Mesothelial cell of epicardium (in vitro differentiated cells): ENCODE measurements at regions not wholly inside any gene's neighbourhood (a gene's known extent, or its start where the extent isn't known, plus 50 kb on each side); places are given as distances from the start of the nearest gene placed in this dataset.

Source experiments
- DNase-seq, 2 experiments: peaks; one replicate each; pipeline ENCODE4 v3.0.0; 2021; ENCODE audit warnings: low spot score in 2 of 2; ENCODE audit not compliant: unreplicated experiment in 2 of 2
- H3K27ac Mint-ChIP-seq: 2 replicates; pipeline ENCODE4 v1.8.0; 2021; ENCODE audit warnings: mixed read lengths
- H3K27me3 Mint-ChIP-seq: 2 replicates; pipeline ENCODE4 v1.8.0; 2021; ENCODE audit warnings: low read depth, mixed read lengths
- H3K36me3 Mint-ChIP-seq: 2 replicates; pipeline ENCODE4 v1.8.0; 2021; ENCODE audit warnings: mixed read lengths
- H3K4me1 Mint-ChIP-seq: 2 replicates; pipeline ENCODE4 v1.8.0; 2021; ENCODE audit warnings: mixed read lengths
- H3K4me3 Mint-ChIP-seq: 2 replicates; pipeline ENCODE4 v1.8.0; 2021; ENCODE audit warnings: mild to moderate bottlenecking, moderate library complexity, mixed read lengths
- H3K9me3 Mint-ChIP-seq: 2 replicates; pipeline ENCODE4 v1.8.0; 2021; ENCODE audit warnings: mixed read lengths
- TF ChIP-seq, protein P1 (sequence below): fragments of 200-600 bp; sonication (generic); IDR thresholded peaks from one replicate; pipeline ENCODE4 v1.5.0; 2021; ENCODE audit warnings: antibody characterized with exemption; ENCODE audit not compliant: unreplicated experiment

DNA sequence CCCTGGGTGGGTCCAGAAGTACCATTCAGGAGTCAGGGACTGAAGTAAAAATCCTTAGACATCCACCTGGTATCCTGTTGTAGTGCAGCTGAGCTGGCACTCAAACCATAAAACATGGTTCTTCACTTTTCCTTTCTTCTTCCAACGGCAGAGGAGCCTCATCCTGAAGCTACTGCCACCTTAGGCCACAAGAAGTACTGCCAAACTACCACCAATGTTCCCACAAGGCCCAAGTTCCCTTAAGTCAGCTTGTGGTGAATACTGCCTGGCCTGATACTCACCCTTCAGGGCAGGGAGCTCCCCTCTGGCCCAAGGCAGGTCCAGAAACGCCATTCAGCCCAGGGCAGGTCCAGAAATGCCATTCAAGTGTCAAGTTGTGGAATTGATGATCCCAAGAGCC lies 1053.4 kb upstream of the CITED2 start:
- no peaks in the 10 kb centered on the region for H3K27me3 Mint-ChIP-seq
- no peak overlapping the region for H3K27ac Mint-ChIP-seq
- no peak overlapping the region for H3K4me3 Mint-ChIP-seq
- DNase-seq = no peak
- peaks cover 36% of the 10 kb centered on the region for H3K9me3 Mint-ChIP-seq
- peaks cover 3% of the 10 kb centered on the region for H3K36me3 Mint-ChIP-seq
- TF ChIP-seq, protein P1, sequence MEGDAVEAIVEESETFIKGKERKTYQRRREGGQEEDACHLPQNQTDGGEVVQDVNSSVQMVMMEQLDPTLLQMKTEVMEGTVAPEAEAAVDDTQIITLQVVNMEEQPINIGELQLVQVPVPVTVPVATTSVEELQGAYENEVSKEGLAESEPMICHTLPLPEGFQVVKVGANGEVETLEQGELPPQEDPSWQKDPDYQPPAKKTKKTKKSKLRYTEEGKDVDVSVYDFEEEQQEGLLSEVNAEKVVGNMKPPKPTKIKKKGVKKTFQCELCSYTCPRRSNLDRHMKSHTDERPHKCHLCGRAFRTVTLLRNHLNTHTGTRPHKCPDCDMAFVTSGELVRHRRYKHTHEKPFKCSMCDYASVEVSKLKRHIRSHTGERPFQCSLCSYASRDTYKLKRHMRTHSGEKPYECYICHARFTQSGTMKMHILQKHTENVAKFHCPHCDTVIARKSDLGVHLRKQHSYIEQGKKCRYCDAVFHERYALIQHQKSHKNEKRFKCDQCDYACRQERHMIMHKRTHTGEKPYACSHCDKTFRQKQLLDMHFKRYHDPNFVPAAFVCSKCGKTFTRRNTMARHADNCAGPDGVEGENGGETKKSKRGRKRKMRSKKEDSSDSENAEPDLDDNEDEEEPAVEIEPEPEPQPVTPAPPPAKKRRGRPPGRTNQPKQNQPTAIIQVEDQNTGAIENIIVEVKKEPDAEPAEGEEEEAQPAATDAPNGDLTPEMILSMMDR = no peak
- no peaks in the 10 kb centered on the region for H3K4me1 Mint-ChIP-seq

GRCh38 chr6:140414966-140415620 lies 1040.6 kb upstream of the CITED2 start:
- no peak for DNase-seq
- Mint-ChIP-seq H3K4me1 (peaks cover 10% of the 10 kb centered on the region), H3K27ac (no peak overlapping the region), H3K4me3 (no peak overlapping the region), H3K9me3 (peaks cover 20% of the 10 kb centered on the region), H3K36me3 (peaks cover 3% of the 10 kb centered on the region), H3K27me3 (no peaks in the 10 kb centered on the region)
- TF ChIP-seq, protein P1 = no peak

DNA sequence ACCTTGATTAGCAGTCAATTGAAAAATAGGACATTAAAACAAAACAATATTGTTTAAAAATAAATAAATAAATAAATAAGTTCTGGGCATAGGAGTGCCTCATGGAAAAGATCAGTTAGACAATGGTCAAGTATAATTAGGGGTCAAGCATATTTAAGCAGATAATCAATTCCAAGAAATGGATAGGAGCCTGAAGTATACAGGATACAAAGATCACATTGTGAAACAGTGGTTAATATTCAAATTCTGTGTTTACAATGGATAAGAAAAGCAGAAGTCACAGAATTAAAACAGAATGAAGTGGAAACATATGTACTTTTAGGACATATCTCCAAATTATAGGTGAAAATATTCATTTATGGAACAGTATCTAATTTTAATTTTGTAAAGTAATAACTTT lies 1028.6 kb upstream of the CITED2 start:
- Mint-ChIP-seq H3K4me3 (no peak overlapping the region), H3K4me1 (peaks cover 7% of the 10 kb centered on the region), H3K9me3 (peaks cover 27% of the 10 kb centered on the region), H3K27me3 (no peaks in the 10 kb centered on the region), H3K36me3 (no peaks in the 10 kb centered on the region), H3K27ac (no peak overlapping the region)
- TF ChIP-seq, protein P1 = no peak
- DNase-seq = no peak

DNA sequence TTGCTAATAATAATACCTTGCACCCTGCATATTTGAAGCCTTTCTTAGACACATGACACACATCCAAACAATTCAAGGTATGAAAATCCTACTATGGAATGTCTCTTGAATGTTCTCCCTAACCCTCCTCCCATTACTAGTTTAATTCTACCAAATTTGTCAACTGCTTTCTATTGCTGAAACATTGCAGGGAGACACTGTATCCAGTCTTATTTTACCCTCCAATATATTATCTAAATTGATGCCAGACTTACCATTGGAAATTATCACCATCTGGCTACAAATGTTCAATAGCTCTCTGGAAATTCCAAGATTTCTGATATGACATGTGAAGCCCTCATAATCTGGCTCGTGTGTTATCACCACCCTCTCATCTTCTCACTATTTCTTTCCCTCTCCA lies 1027.3 kb upstream of the CITED2 start:
- TF ChIP-seq, protein P1 = no peak
- peaks cover 15% of the 10 kb centered on the region for H3K4me1 Mint-ChIP-seq
- H3K36me3 Mint-ChIP-seq = no peaks in the 10 kb centered on the region
- no peaks in the 10 kb centered on the region for H3K27me3 Mint-ChIP-seq
- no peak for DNase-seq
- H3K27ac Mint-ChIP-seq = peak overlapping the region; percentile 76
- H3K9me3 Mint-ChIP-seq = peaks cover 16% of the 10 kb centered on the region
- H3K4me3 Mint-ChIP-seq = no peak overlapping the region

DNA sequence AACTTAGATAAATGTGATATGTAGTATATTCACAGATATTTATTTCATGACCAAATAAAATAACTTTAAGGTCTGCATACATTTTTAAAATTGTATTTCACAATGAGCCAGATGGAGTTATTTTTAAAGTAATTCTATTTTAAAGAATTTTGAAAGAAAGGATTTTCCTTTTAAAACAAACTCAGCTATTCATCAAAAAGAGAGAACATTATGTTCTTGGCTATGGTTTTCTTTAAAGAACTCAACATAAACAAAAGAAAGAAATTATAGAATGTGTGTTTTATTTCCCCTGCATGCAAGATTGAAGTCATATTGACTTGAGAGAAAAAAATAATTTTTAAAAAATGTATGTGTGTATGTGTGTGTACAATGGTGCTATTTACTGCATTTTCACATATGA lies 1023.6 kb upstream of the CITED2 start:
- Mint-ChIP-seq H3K27ac (no peak overlapping the region), H3K9me3 (no peaks in the 10 kb centered on the region), H3K4me1 (peaks cover 20% of the 10 kb centered on the region), H3K4me3 (no peak overlapping the region), H3K27me3 (no peaks in the 10 kb centered on the region), H3K36me3 (no peaks in the 10 kb centered on the region)
- no peak for DNase-seq
- TF ChIP-seq, protein P1 = no peak

- no peak for DNase-seq
- Mint-ChIP-seq H3K4me3 (no peak overlapping the region), H3K36me3 (no peaks in the 10 kb centered on the region), H3K4me1 (peaks cover 18% of the 10 kb centered on the region), H3K9me3 (no peaks in the 10 kb centered on the region), H3K27me3 (no peaks in the 10 kb centered on the region), H3K27ac (no peak overlapping the region)
- TF ChIP-seq, protein P1 = no peak
These were observed 1022.7 kb upstream of the CITED2 start for GRCh38 chr6:140397106-140397505.
